ENCODE measurements at regions not wholly inside any gene's neighbourhood (a gene's known extent, or its start where the extent isn't known, plus 50 kb on each side); places are given as distances from the start of the nearest gene placed in this dataset.

- DNase-seq: no peak
These were observed 65.8 kb upstream of the CFAP20DC start for GRCh38 chr3:59115364-59116232.

DNA sequence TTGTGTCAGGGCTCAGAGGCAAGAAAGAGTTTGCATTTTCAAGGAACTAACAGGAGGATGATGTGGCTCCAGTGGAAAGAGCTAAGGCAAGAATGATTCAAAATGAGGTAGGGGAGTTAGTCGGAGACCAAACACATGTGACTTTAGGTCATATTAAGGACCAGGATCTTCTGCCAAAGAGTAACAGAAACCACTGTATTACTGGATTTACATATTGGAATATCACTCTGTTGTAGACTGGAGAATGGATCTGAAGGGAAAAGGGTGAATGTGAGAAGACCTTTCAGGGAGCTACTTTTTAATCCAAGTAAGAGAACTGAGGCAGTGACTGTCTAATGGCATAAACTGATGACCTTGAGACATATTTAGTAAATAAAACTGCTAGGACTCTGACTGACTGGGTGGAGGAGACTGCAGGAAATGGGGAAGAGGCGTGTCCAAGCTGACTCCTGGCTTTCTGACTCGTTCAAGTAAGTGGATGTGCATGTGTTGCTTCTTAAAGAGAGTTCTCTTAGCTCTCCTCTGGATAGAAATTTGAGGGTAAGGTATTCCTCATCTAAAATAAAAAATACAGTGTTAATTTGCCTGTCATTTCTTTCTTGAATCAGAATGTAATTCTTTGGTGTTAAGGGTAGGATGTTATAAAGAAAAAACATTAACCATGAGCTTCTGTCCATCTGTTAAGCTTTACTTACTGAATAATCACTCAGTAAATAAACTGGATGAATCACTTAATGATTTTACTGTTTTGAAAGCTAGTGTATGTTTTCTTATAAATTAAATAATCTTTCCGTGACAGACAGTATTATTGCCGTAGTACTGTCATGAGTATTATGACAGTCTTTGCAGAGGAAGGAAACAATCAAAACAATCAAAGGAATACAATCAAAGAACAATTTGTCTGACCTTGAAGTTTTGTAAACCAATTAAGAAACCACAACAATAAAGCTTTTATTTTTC, 58.3 kb upstream of the CFAP20DC start:
- no peak for DNase-seq

- no peak for DNase-seq
These were observed 56.3 kb upstream of the CFAP20DC start for GRCh38 chr3:59106085-59106648.

DNA sequence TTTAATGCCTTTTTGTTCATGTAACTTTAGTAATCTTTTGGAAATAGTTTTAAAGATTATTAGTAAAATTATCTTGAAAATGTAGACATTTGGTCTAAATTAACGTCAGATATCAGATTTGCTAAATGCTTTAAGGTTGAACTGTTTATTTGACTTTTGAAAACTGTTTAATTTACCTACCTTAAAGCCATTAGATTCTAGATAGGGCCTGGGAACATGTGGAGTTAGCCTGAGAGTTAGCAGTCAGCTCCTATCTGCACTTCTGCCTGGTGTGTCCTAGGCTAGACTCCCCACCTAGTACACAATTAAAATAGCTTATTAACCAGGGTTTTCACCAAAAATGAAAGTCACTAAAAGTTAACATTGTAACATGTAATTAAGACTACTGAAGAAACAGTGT, 53.7 kb upstream of the CFAP20DC start:
- DNase-seq: no peak

GRCh38 chr3:59101231-59101736, 51.5 kb upstream of the CFAP20DC start:
- no peak for DNase-seq

Data from activated naive CD4-positive, alpha-beta T cell (primary cell).